GM12891 (cell line): ENCODE measurements at regions not wholly inside any gene's neighbourhood (a gene's known extent, or its start where the extent isn't known, plus 50 kb on each side); places are given as distances from the start of the nearest gene placed in this dataset.

ENCODE experiments used
- DNase-seq: peaks from one replicate; pipeline ENCODE4 v3.0.0; 2011; ENCODE audit warnings: low spot score; ENCODE audit not compliant: insufficient read length
- FAIRE-seq: peaks from 2 replicates; lab custom pipeline; 2011; peaks lifted over from hg19 to GRCh38; lab: Jason Lieb, UNC
- PAX5 ChIP-seq: IDR thresholded peaks from 2 replicates; pipeline ENCODE4 v1.6.1; 2011; ENCODE audit warnings: low read length, moderate library complexity, mild to moderate bottlenecking; ENCODE audit not compliant: insufficient read depth, severe bottlenecking
- POLR2A ChIP-seq: IDR thresholded peaks from 2 replicates; pipeline ENCODE4 v1.6.1; 2011; ENCODE audit warnings: low read depth, low read length, control low read depth
- POLR2AphosphoS5 ChIP-seq: IDR thresholded peaks from 2 replicates; pipeline ENCODE4 v1.6.1; 2011; ENCODE audit warnings: low read depth, low read length, control low read depth
- POU2F2 ChIP-seq: IDR thresholded peaks from 2 replicates; pipeline ENCODE4 v1.6.1; 2011; ENCODE audit warnings: low read depth, mild to moderate bottlenecking, control low read depth, low read length, moderate library complexity
- SPI1 ChIP-seq: IDR thresholded peaks from 2 replicates; pipeline ENCODE4 v1.6.1; 2011; ENCODE audit warnings: low read depth, low read length, control low read depth
- TAF1 ChIP-seq: IDR thresholded peaks from 2 replicates; pipeline ENCODE4 v1.6.1; 2011; ENCODE audit warnings: low read depth, low read length, control low read depth

GRCh38 chr13:97520061-97520460 lies 86.1 kb downstream of the RAP2A start:
- DNase-seq (no peak), FAIRE-seq (no peak)
- TF ChIP-seq POLR2A (no peak), POLR2AphosphoS5 (no peak), TAF1 (no peak), SPI1 (no peak), POU2F2 (no peak), PAX5 (no peak)

- DNase-seq: no peak
- FAIRE-seq: no peak
- TF ChIP-seq POLR2AphosphoS5 (no peak), POU2F2 (no peak), PAX5 (no peak), POLR2A (no peak), TAF1 (no peak), SPI1 (no peak)
These were observed 86.9 kb downstream of the RAP2A start for GRCh38 chr13:97520866-97521265.

GRCh38 chr13:97521726-97522125 lies 87.8 kb downstream of the RAP2A start:
- DNase-seq: no peak
- no peak for FAIRE-seq
- TF ChIP-seq SPI1: no peak
- no peak for TF ChIP-seq PAX5
- no peak for TF ChIP-seq POU2F2
- no peak for TF ChIP-seq POLR2A
- no peak for TF ChIP-seq TAF1
- no peak for TF ChIP-seq POLR2AphosphoS5

GRCh38 chr13:97522243-97522642 lies 88.3 kb downstream of the RAP2A start:
- FAIRE-seq (no peak), DNase-seq (no peak)
- TF ChIP-seq TAF1: no peak
- no peak for TF ChIP-seq SPI1
- no peak for TF ChIP-seq POU2F2
- no peak for TF ChIP-seq POLR2AphosphoS5
- no peak for TF ChIP-seq PAX5
- no peak for TF ChIP-seq POLR2A

- DNase-seq (no peak), FAIRE-seq (no peak)
- TF ChIP-seq POLR2AphosphoS5 (no peak), PAX5 (no peak), SPI1 (no peak), POLR2A (no peak), TAF1 (no peak), POU2F2 (no peak)
These were observed 92.6 kb downstream of the RAP2A start for GRCh38 chr13:97526556-97526955.

GRCh38 chr13:97528518-97528917 lies 94.5 kb downstream of the RAP2A start:
- DNase-seq (no peak), FAIRE-seq (no peak)
- TF ChIP-seq POLR2AphosphoS5 (no peak), TAF1 (no peak), SPI1 (no peak), POU2F2 (no peak), PAX5 (no peak), POLR2A (no peak)

- FAIRE-seq (no peak), DNase-seq (no peak)
- TF ChIP-seq TAF1 (no peak), PAX5 (no peak), POU2F2 (no peak), POLR2AphosphoS5 (no peak), POLR2A (no peak), SPI1 (no peak)
These were observed 100.6 kb downstream of the RAP2A start for GRCh38 chr13:97534540-97534939.

GRCh38 chr13:97535614-97536013 lies 101.6 kb downstream of the RAP2A start:
- no peak for FAIRE-seq

GRCh38 chr13:97537110-97537509 lies 103.1 kb downstream of the RAP2A start:
- FAIRE-seq (peak; percentile 20), DNase-seq (no peak)

More at GRCh38 chr13:97535614-97536013, 101.6 kb downstream of the RAP2A start:
- TF ChIP-seq SPI1: no peak
- no peak for TF ChIP-seq POU2F2
- TF ChIP-seq TAF1: no peak
- no peak for TF ChIP-seq POLR2AphosphoS5
- TF ChIP-seq POLR2A: no peak
- no peak for TF ChIP-seq PAX5
- DNase-seq: no peak

GRCh38 chr13:97538203-97538602 lies 104.2 kb downstream of the RAP2A start:
- no peak for TF ChIP-seq POU2F2
- TF ChIP-seq POLR2A: no peak

More at GRCh38 chr13:97537110-97537509, 103.1 kb downstream of the RAP2A start:
- peak; percentile 36; the same call in 1 of the 2 replicates for TF ChIP-seq SPI1
- no peak for TF ChIP-seq POLR2A

More at GRCh38 chr13:97538203-97538602, 104.2 kb downstream of the RAP2A start:
- peak; percentile 38 for FAIRE-seq
- DNase-seq: no peak
